OCI-LY3 (cell line): ENCODE measurements at regions not wholly inside any gene's neighbourhood (a gene's known extent, or its start where the extent isn't known, plus 50 kb on each side); places are given as distances from the start of the nearest gene placed in this dataset.

Source experiments
- H2AFZ ChIP-seq: fragments of 200-600, 300-600 bp; shearing (Covaris generic); 2 replicates; pipeline ENCODE4 v1.6.0; 2014; ENCODE audit warnings: antibody characterized with exemption, low read depth, low read length
- H3K27ac ChIP-seq: fragments of 200-600, 300-600 bp; sonication (generic); 2 replicates; pipeline ENCODE4 v1.5.1; 2014; ENCODE audit warnings: mild to moderate bottlenecking, low read length, moderate library complexity, mixed read lengths
- H3K27me3 ChIP-seq: fragments of 200-600, 300-600 bp; sonication (generic); 2 replicates; pipeline ENCODE4 v1.6.1; 2014; ENCODE audit warnings: low read depth, low read length, mixed read lengths
- H3K36me3 ChIP-seq: fragments of 200-600, 300-600 bp; sonication (generic); replicated peaks from 2 replicates; pipeline ENCODE3; 2014; ENCODE audit warnings: low read depth, low read length, mixed read lengths
- H3K4me1 ChIP-seq: fragments of 300-600, 200-600 bp; sonication (generic); 2 replicates; pipeline ENCODE4 v1.6.1; 2014; ENCODE audit warnings: low read length, mixed read lengths
- H3K4me2 ChIP-seq: fragments of 200-600, 300-600 bp; sonication (generic); 2 replicates; pipeline ENCODE4 v1.6.1; 2014; ENCODE audit warnings: low read length, mixed read lengths
- H3K4me3 ChIP-seq: fragments of 300-600, 200-600 bp; sonication (generic); 2 replicates; pipeline ENCODE4 v1.5.1; 2014; ENCODE audit warnings: antibody characterized with exemption, mild to moderate bottlenecking, low read length, moderate library complexity
- H3K79me2 ChIP-seq: fragments of 300-600, 200-600 bp; shearing (Covaris generic); 2 replicates; pipeline ENCODE4 v1.6.1; 2014; ENCODE audit warnings: mild to moderate bottlenecking, low read length, mixed read lengths
- H3K9ac ChIP-seq: fragments of 300-600, 200-600 bp; shearing (Covaris generic); 2 replicates; pipeline ENCODE4 v1.6.0; 2014; ENCODE audit warnings: mild to moderate bottlenecking, low read length, moderate library complexity
- H3K9me3 ChIP-seq: fragments of 200-600, 300-600 bp; shearing (Covaris generic); 2 replicates; pipeline ENCODE4 v1.6.1; 2014; ENCODE audit warnings: low read length, mixed read lengths; ENCODE audit not compliant: insufficient read depth
- H4K20me1 ChIP-seq: fragments of 200-600, 300-600 bp; sonication (generic); 2 replicates; pipeline ENCODE4 v1.6.1; 2016; ENCODE audit warnings: low read length, mixed read lengths; ENCODE audit not compliant: insufficient read depth
- EZH2phosphoT487 ChIP-seq: fragments of 200-600 bp; shearing (Covaris generic); IDR thresholded peaks from 2 replicates; pipeline ENCODE4 v1.6.1; 2018; ENCODE audit warnings: antibody characterized with exemption, mixed run types, low read depth
- TF ChIP-seq, protein P1 (sequence below): fragments of 200-600, 300-600 bp; sonication (generic); IDR thresholded peaks from 2 replicates; pipeline ENCODE4 v1.5.1; 2014; ENCODE audit warnings: antibody characterized with exemption, low read length, low read depth

GRCh38 chr2:220332886-220333285 is 705.5 kb downstream of the SLC4A3 start:
- Histone ChIP-seq H3K27ac (no peak overlapping the region), H3K36me3 (no peaks in the 10 kb centered on the region), H3K79me2 (no peaks in the 10 kb centered on the region), H3K4me1 (no peaks in the 10 kb centered on the region), H3K4me3 (no peak overlapping the region), H3K4me2 (no peak overlapping the region), H4K20me1 (no peaks in the 10 kb centered on the region), H3K27me3 (no peaks in the 10 kb centered on the region), H2AFZ (no peak overlapping the region), H3K9me3 (no peaks in the 10 kb centered on the region), H3K9ac (no peak overlapping the region)
- TF ChIP-seq, protein P1, sequence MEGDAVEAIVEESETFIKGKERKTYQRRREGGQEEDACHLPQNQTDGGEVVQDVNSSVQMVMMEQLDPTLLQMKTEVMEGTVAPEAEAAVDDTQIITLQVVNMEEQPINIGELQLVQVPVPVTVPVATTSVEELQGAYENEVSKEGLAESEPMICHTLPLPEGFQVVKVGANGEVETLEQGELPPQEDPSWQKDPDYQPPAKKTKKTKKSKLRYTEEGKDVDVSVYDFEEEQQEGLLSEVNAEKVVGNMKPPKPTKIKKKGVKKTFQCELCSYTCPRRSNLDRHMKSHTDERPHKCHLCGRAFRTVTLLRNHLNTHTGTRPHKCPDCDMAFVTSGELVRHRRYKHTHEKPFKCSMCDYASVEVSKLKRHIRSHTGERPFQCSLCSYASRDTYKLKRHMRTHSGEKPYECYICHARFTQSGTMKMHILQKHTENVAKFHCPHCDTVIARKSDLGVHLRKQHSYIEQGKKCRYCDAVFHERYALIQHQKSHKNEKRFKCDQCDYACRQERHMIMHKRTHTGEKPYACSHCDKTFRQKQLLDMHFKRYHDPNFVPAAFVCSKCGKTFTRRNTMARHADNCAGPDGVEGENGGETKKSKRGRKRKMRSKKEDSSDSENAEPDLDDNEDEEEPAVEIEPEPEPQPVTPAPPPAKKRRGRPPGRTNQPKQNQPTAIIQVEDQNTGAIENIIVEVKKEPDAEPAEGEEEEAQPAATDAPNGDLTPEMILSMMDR, result no peak
- no peak for TF ChIP-seq EZH2phosphoT487

- no peaks in the 10 kb centered on the region for H3K9me3 ChIP-seq
- TF ChIP-seq, protein P1, result no peak
- no peak for TF ChIP-seq EZH2phosphoT487
- no peak overlapping the region for H3K4me2 ChIP-seq
- no peak overlapping the region for H3K9ac ChIP-seq
- H2AFZ ChIP-seq, result no peak overlapping the region
- no peaks in the 10 kb centered on the region for H3K79me2 ChIP-seq
- no peaks in the 10 kb centered on the region for H4K20me1 ChIP-seq
- H3K4me3 ChIP-seq, result no peak overlapping the region
- H3K36me3 ChIP-seq, result no peaks in the 10 kb centered on the region
- no peaks in the 10 kb centered on the region for H3K4me1 ChIP-seq
- no peaks in the 10 kb centered on the region for H3K27me3 ChIP-seq
- no peak overlapping the region for H3K27ac ChIP-seq
These were observed 706.8 kb downstream of the SLC4A3 start for GRCh38 chr2:220334210-220334609.

DNA sequence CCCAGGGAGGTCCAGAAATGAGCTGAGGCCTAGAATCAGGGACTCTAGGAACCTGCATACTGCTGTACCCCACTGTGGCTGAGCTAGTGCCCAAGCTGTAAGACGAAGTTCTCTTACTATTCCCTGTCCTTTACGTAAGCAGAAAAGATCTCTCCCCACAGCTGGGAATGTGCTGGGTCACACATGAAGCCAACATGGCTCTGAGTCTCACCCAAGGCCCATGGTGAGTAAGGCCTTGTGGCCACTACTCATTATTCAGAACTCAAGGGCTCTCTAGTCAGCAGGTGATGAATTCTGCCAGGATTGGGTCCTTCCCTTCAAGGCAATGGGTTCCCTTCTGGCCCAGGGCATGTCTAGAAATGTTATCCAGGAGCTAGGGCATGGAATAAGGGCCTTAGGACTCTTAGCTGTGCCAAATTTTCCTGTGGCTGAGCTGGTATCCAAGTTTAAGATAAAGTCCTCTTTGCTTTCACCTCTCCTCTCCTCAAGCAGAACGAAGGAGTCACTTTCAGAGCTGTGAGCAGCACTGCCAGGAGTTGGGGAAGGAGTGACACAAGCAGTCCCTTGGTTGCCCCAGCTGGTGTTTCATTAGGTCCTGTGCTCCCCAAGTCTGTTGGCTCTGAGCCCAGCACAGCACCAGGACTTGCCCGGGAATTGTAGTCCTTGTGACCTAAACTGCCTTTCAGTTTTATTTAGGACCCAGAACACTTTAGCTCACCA is 707.6 kb downstream of the SLC4A3 start:
- Histone ChIP-seq H3K36me3 (no peaks in the 10 kb centered on the region), H3K4me2 (no peak overlapping the region), H3K27ac (no peak overlapping the region), H3K79me2 (no peaks in the 10 kb centered on the region), H3K9me3 (no peaks in the 10 kb centered on the region), H3K4me3 (no peak overlapping the region), H3K4me1 (no peaks in the 10 kb centered on the region), H3K9ac (no peak overlapping the region), H3K27me3 (no peaks in the 10 kb centered on the region), H4K20me1 (no peaks in the 10 kb centered on the region), H2AFZ (no peak overlapping the region)
- TF ChIP-seq EZH2phosphoT487, result no peak
- TF ChIP-seq, protein P1, result no peak

GRCh38 chr2:220335591-220335915 is 708.1 kb downstream of the SLC4A3 start:
- H3K27me3 ChIP-seq, result no peaks in the 10 kb centered on the region
- H3K9me3 ChIP-seq, result no peaks in the 10 kb centered on the region
- TF ChIP-seq EZH2phosphoT487, result no peak
- TF ChIP-seq, protein P1, result no peak
- no peak overlapping the region for H3K4me2 ChIP-seq
- no peak overlapping the region for H3K27ac ChIP-seq
- H4K20me1 ChIP-seq, result no peaks in the 10 kb centered on the region
- H3K9ac ChIP-seq, result no peak overlapping the region
- no peak overlapping the region for H3K4me3 ChIP-seq
- H3K79me2 ChIP-seq, result no peaks in the 10 kb centered on the region
- no peak overlapping the region for H2AFZ ChIP-seq
- H3K4me1 ChIP-seq, result no peaks in the 10 kb centered on the region
- H3K36me3 ChIP-seq, result no peaks in the 10 kb centered on the region
